ENCODE measurements at regions not wholly inside any gene's neighbourhood (a gene's known extent, or its start where the extent isn't known, plus 50 kb on each side); places are given as distances from the start of the nearest gene placed in this dataset.

- DNase-seq, result no peak
Observed at GRCh38 chr5:164934561-164934960, 1429.1 kb downstream of the MAT2B start.

DNA sequence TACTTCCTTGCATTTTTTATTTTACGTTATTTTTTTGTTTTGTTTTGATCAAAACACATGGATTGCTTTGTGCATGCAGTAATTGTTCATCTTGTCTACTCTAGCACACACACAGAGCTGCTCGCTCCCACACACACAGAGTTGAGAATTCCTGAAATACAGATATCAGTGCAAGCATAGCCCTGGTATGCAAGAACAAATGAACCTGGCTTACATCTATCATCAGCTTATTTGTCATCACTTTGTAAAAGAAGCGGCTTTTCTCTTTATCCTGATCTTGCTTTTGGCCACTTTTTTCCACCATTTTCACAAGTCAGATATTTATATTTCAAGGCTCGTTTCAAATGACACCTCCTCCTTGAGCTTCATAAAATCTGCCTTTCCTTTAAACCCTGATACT is 1435.7 kb downstream of the MAT2B start:
- no peak for DNase-seq

- no peak for DNase-seq
Observed at GRCh38 chr5:164950927-164951326, 1445.5 kb downstream of the MAT2B start.

- DNase-seq, result no peak
Observed at GRCh38 chr5:164951570-164951969, 1446.2 kb downstream of the MAT2B start.

- DNase-seq, result no peak
Observed at GRCh38 chr5:164958688-164959087, 1453.3 kb downstream of the MAT2B start.

- DNase-seq, result no peak
Observed at GRCh38 chr5:164959761-164960160, 1454.3 kb downstream of the MAT2B start.

DNA sequence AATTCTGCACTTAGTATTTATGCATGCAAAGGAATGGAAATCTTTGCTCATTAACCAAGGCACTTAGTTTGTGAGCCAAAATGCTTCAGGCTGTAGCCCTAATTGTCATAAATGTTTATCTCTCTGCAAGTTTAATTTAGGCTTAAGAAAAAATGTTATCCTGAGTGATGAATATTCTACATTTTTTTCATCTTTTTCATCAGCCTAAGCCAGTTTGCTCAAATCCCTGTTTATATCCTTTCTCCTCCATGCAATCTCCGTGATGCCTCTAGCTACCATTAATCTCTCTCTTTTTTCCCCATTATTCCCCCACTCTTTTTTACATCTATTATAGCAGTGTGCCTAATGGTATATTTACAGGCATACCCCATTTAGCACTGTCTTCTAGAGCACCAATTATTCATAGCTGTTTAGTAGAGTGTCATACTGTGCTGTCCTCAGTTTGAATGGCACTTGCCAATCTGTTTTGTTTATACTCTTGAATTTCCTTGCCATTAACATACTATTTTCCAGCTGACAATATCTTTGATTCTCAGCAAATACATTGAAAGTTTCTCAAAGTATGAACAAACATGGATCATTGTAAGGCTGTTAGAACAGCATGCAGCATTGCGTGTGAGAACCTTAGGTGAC is 1457.0 kb downstream of the MAT2B start:
- DNase-seq, result no peak

DNA sequence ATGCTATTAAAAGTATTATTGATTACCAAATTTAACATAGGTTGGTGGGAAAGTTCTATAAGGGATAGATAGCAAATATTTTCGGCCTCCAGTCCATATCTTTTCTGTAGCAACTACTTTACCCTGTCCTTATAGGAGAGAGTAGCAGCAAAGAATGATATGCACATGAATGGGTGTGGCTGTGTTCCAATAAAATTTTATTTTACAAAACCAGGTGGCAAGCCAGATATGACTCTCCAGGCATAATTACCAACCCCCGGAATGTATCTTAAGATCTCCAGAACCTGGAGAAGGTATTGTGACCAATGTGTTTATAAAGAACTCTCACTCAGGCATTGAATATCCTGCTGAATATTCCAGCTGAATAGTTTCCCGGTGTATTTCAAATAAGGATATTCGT is 1461.2 kb downstream of the MAT2B start:
- DNase-seq, result no peak

- DNase-seq, result no peak
Observed at GRCh38 chr5:164967354-164967753, 1461.9 kb downstream of the MAT2B start.

GRCh38 chr5:164972973-164973372 is 1467.6 kb downstream of the MAT2B start:
- DNase-seq, result no peak

GRCh38 chr5:164975986-164976385 is 1470.6 kb downstream of the MAT2B start:
- no peak for DNase-seq

DNA sequence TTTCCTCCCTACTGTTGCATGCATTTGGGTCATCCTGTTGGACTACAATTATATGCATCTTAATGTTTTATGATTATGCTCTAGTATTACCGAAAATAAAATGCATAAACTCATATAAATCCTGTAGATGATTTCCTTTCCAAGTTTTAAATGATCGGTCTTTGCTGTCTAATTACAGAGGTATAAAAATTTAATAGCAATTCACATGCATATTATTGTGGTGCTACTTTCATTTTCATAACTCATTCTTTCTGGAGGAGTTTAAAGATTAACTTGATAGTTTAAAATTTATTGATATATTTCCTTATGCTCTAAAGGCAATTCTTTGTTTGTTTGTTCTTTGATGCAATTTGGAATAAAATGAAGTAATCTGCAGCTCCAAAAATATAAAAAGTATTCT is 1475.1 kb downstream of the MAT2B start:
- no peak for DNase-seq

- DNase-seq, result no peak
Observed at GRCh38 chr5:164998142-164998541, 1492.7 kb downstream of the MAT2B start.

- no peak for DNase-seq
Observed at GRCh38 chr5:164998590-164998989, 1493.2 kb downstream of the MAT2B start.

DNA sequence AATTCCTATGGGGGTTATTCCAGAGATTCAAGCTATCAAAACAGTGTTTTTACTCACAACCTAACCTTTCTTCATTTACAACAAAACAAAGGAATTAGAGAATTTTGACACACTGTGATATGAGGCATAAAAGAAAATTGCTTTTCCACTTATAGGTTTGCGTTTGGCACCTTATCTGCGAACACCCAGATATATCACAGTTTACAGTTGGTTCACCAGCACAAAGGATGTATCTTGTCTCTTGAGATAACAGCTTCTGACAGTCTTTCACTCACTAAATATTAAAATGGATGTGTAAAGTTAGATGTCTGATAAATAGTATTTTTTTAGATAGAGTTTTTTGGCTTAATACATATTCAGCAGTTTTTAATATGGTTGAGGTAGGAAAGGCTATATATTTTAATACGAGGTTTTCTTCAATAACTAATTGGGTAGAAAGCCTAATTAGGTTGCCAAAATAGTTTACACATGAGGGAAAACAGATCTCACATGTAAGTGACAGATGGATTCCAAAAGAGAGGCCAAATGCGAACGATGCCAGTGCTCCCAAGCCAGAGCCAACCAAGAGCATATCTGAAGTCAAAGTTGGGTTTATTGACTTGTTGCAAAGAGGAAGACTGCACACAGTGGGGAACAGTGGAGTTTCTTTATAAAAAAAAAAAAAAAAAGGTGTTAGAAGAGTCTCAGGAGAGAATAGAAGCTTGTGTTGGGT is 1495.2 kb downstream of the MAT2B start:
- no peak for DNase-seq

DNA sequence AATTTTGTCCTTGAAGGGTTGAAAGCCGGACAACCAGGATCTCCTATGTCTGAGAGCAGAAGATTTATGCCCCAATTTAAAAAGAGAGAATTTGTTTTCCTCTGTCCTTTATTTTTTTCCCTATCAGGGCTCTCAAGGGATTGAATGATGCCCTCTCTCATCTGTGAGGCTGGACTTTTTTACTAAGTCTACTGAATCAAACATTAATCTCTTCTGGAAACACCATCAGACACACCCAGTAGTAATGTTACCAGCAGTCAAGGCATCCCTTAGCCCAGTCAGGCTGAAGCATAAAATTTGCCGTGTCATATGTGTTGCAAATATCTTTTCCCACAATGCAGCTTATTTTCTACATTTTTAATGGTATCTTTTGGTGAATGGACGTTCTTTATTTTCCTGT is 1497.9 kb downstream of the MAT2B start:
- no peak for DNase-seq

- no peak for DNase-seq
Observed at GRCh38 chr5:165004175-165004574, 1498.8 kb downstream of the MAT2B start.

- no peak for DNase-seq
Observed at GRCh38 chr5:165014439-165014838, 1509.0 kb downstream of the MAT2B start.

DNA sequence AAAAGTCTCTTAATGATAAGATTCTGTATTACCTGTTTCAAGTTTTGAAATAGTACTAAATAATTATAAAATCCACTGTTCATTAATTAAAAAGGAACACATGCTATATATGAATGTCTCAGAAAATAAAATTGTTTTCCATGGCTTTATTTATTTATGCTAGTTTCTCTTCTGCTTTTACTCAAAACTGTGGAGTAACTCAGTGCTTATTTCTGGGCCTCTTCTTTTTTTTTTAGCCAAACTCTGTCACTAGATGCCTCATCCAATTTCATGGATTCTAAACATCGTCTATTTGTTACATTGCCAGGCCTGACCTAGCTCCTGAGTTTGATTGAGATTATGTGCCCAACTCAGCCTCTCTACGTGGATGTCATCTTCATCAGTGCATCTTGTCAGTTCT is 1509.7 kb downstream of the MAT2B start:
- DNase-seq, result no peak

- DNase-seq, result no peak
Observed at GRCh38 chr5:165015547-165015946, 1510.1 kb downstream of the MAT2B start.

- no peak for DNase-seq
Observed at GRCh38 chr5:165026971-165027370, 1521.6 kb downstream of the MAT2B start.

DNA sequence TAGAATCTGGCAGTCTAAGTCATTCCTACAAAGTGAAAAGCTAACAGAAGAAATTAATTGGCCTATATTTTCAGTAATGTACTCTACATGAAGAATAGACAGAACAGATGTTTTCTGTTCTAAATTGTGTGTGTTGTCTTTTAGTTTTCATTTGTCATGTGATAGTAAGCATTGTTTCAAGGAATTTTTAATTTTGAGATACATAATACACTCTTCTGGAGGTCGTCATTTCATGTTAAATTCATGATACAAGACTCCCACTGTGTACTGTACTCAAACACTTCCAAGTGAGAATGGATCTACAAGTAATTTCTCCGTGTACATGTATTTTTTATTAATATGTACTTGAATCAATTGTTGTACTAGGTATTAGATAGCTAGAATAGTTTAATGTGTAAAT is 1522.9 kb downstream of the MAT2B start:
- DNase-seq, result no peak

- no peak for DNase-seq
Observed at GRCh38 chr5:165029099-165029870, 1523.9 kb downstream of the MAT2B start.

DNA sequence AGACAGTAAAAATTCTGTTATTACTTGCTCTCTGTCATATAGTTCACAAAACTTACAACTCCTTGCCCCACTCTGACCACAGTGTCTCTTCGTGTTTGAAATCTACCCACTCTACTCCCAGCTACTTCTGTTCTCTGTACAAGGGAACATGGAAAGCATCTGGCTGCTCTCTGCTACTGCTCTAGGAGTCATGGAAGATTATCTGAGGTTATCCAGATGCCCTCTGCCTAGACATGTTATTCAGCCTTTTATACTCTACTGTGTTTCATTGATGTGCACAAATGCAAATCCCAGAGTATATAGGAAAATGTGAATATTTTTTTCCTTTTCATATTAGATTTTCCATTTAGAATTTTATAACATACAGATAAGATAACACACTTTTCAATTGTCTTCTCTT is 1525.6 kb downstream of the MAT2B start:
- DNase-seq, result no peak
